Fibroblast of the aortic adventitia (primary cell): ENCODE measurements at regions not wholly inside any gene's neighbourhood (a gene's known extent, or its start where the extent isn't known, plus 50 kb on each side); places are given as distances from the start of the nearest gene placed in this dataset.

ENCODE experiments used
- DNase-seq: peaks from one replicate; pipeline ENCODE4 v3.0.0-alpha.2; 2010; ENCODE audit warnings: low read depth
- H3K4me3 ChIP-seq: 2 replicates; pipeline ENCODE4 v1.5.1; 2011; ENCODE audit warnings: low read depth, mild to moderate bottlenecking, control low read depth, low read length, moderate library complexity
- CTCF ChIP-seq: IDR thresholded peaks from 2 replicates; pipeline ENCODE4 v1.5.1; 2011; ENCODE audit warnings: mild to moderate bottlenecking, low read length, control low read depth, inconsistent platforms; ENCODE audit not compliant: insufficient read depth

- DNase-seq: no peak
- TF ChIP-seq CTCF: no peak
- no peak overlapping the region for H3K4me3 ChIP-seq
These were observed 228.6 kb upstream of the PMEPA1 start for GRCh38 chr20:57938158-57939108.

- no peak for TF ChIP-seq CTCF
- no peak overlapping the region for H3K4me3 ChIP-seq
- no peak for DNase-seq
These were observed 227.0 kb upstream of the PMEPA1 start for GRCh38 chr20:57936636-57937385.

GRCh38 chr20:57934913-57935312 is 225.1 kb upstream of the PMEPA1 start:
- TF ChIP-seq CTCF: no peak
- DNase-seq: no peak
- H3K4me3 ChIP-seq: no peak overlapping the region

GRCh38 chr20:57934007-57934805 is 224.4 kb upstream of the PMEPA1 start:
- TF ChIP-seq CTCF: no peak
- no peak for DNase-seq
- no peak overlapping the region for H3K4me3 ChIP-seq

- DNase-seq: no peak
- no peak overlapping the region for H3K4me3 ChIP-seq
- TF ChIP-seq CTCF: no peak
These were observed 222.5 kb upstream of the PMEPA1 start for GRCh38 chr20:57932227-57932864.

- TF ChIP-seq CTCF: no peak
- no peak overlapping the region for H3K4me3 ChIP-seq
- no peak for DNase-seq
These were observed 220.5 kb upstream of the PMEPA1 start for GRCh38 chr20:57930351-57930750.
